Esophagus squamous epithelium (tissue), 5 donors: ENCODE measurements at regions not wholly inside any gene's neighbourhood (a gene's known extent, or its start where the extent isn't known, plus 50 kb on each side); places are given as distances from the start of the nearest gene placed in this dataset.

ENCODE experiments used
- DNase-seq: peaks from one replicate; lab custom pipeline; 2025; lab: John Stamatoyannopoulos, UW
- H3K27ac ChIP-seq, 4 donors: fragments of 200-600 bp; sonication (generic); one replicate each; pipeline ENCODE4 v1.5.1; 2016 to 2019; ENCODE audit warnings: mild to moderate bottlenecking in 1 of 4
- H3K27me3 ChIP-seq, 4 donors: fragments of 200-600 bp; sonication (generic); 1 replicate in 3 of 4; 2 replicates in 1 of 4; pipeline versions ENCODE4 v1.5.1 to v1.6.0; 2017 to 2021; ENCODE audit warnings: antibody characterized with exemption in 1 of 4
- H3K36me3 ChIP-seq, 3 donors: fragments of 200-600 bp; sonication (generic); one replicate each; pipeline ENCODE4 v1.5.1; 2016 to 2019
- H3K4me1 ChIP-seq, 3 donors: fragments of 200-600 bp; sonication (generic); one replicate each; pipeline ENCODE4 v1.5.1; 2017 to 2019
- H3K4me3 ChIP-seq, 4 donors: fragments of 200-600 bp; sonication (generic); 1 replicate in 3 of 4; 2 replicates in 1 of 4; pipeline ENCODE4 v1.5.1; 2016 to 2019; ENCODE audit warnings: mild to moderate bottlenecking in 2 of 4, moderate library complexity in 1 of 4
- H3K9me3 ChIP-seq, 3 donors: fragments of 200-600 bp; sonication (generic); one replicate each; pipeline ENCODE4 v1.5.1; 2016 to 2019
- CTCF ChIP-seq, 6 experiments: fragments of 450-650 bp in 4 of 6; fragments of 200-600 bp in 2 of 6; sonication (generic) in 2 of 6; IDR thresholded peaks; one replicate each; pipeline ENCODE4 v1.5.1; 2016 to 2019; ENCODE audit warnings: antibody characterized with exemption in 6 of 6, mild to moderate bottlenecking in 4 of 6, moderate library complexity in 4 of 6
- POLR2A ChIP-seq, 4 donors: fragments of 450-650 bp; IDR thresholded peaks; one replicate each; pipeline ENCODE4 v1.6.1; 2017; ENCODE audit warnings: antibody characterized with exemption in 4 of 4, mild to moderate bottlenecking in 4 of 4, moderate library complexity in 3 of 4
- WGBS, 2 donors: methylation state at CpG; one replicate each; pipeline ENCODE4 v1.1.5; 2018; 5-methylcytosine and 5-hydroxymethylcytosine counted together
- intact Hi-C: fragments of 100-400 bp; cut with DNase I; formaldehyde crosslinking; loops from one replicate; pipeline ENCODE4 v1.15.0; 2022
- donor health status: DM: yes; HTN: yes; CAD: no.

- Histone ChIP-seq H3K36me3 (no peaks in the 10 kb centered on the region), H3K27ac (no peak overlapping the region), H3K4me1 (no peaks in the 10 kb centered on the region), H3K27me3 (peaks cover 0 to 12% (median 0%) of the 10 kb centered on the region in 4 donors), H3K9me3 (no peaks in the 10 kb centered on the region), H3K4me3 (no peak overlapping the region)
- 64 to 83% methylated on average over 5 to 8 of the region's 8 CpGs for WGBS, 2 donors
- DNase-seq, result no peak
- intact Hi-C loops, result no loop called here
- TF ChIP-seq POLR2A (IDR thresholded peaks at IDR 0.05) (no peak), CTCF (IDR thresholded peaks at IDR 0.05) (no peak)
Observed at GRCh38 chr15:79529157-79529785, 97.1 kb downstream of the MINAR1 start.

GRCh38 chr15:79535536-79535935 is 103.4 kb downstream of the MINAR1 start:
- TF ChIP-seq POLR2A (IDR thresholded peaks at IDR 0.05) (no peak), CTCF (IDR thresholded peaks at IDR 0.05) (no peak)
- H3K27me3 ChIP-seq, result peaks cover 0 to 8% (median 0%) of the 10 kb centered on the region in 4 donors
- H3K36me3 ChIP-seq, result no peaks in the 10 kb centered on the region
- no peak overlapping the region for H3K27ac ChIP-seq
- no peak for DNase-seq
- 56 to 61% methylated on average over 3 of the region's 3 CpGs for WGBS, 2 donors
- H3K4me1 ChIP-seq, result no peaks in the 10 kb centered on the region
- intact Hi-C loops, result no loop called here
- no peak overlapping the region for H3K4me3 ChIP-seq
- H3K9me3 ChIP-seq, result no peaks in the 10 kb centered on the region

- TF ChIP-seq POLR2A (IDR thresholded peaks at IDR 0.05), result no peak
- no peak for TF ChIP-seq CTCF (IDR thresholded peaks at IDR 0.05)
- Histone ChIP-seq H3K4me1 (no peaks in the 10 kb centered on the region), H3K36me3 (no peaks in the 10 kb centered on the region), H3K27ac (no peak overlapping the region), H3K4me3 (no peak overlapping the region), H3K27me3 (no peaks in the 10 kb centered on the region), H3K9me3 (no peaks in the 10 kb centered on the region)
- no peak for DNase-seq
- WGBS, 2 donors, result 66 to 69% methylated on average over 3 to 5 of the region's 5 CpGs
- intact Hi-C loops, result no loop called here
Observed at GRCh38 chr15:79538527-79538926, 106.4 kb downstream of the MINAR1 start.

GRCh38 chr15:79539401-79539800 is 107.3 kb downstream of the MINAR1 start:
- intact Hi-C loops, result no loop called here
- Histone ChIP-seq H3K4me1 (no peaks in the 10 kb centered on the region), H3K4me3 (no peak overlapping the region), H3K27me3 (no peaks in the 10 kb centered on the region), H3K27ac (no peak overlapping the region), H3K9me3 (no peaks in the 10 kb centered on the region), H3K36me3 (no peaks in the 10 kb centered on the region)
- 61 to 65% methylated on average over 3 of the region's 3 CpGs for WGBS, 2 donors
- no peak for TF ChIP-seq CTCF (IDR thresholded peaks at IDR 0.05)
- TF ChIP-seq POLR2A (IDR thresholded peaks at IDR 0.05), result no peak
- no peak for DNase-seq

GRCh38 chr15:79540551-79540950 is 108.4 kb downstream of the MINAR1 start:
- WGBS, 2 donors, result 69 to 86% methylated on average over 2 of the region's 2 CpGs
- Histone ChIP-seq H3K4me3 (no peak overlapping the region), H3K36me3 (no peaks in the 10 kb centered on the region), H3K9me3 (no peaks in the 10 kb centered on the region), H3K27me3 (no peaks in the 10 kb centered on the region), H3K4me1 (no peaks in the 10 kb centered on the region), H3K27ac (no peak overlapping the region)
- no peak for TF ChIP-seq POLR2A (IDR thresholded peaks at IDR 0.05)
- no peak for TF ChIP-seq CTCF (IDR thresholded peaks at IDR 0.05)
- intact Hi-C loops, result no loop called here
- DNase-seq, result no peak
